ENCODE measurements at regions not wholly inside any gene's neighbourhood (a gene's known extent, or its start where the extent isn't known, plus 50 kb on each side); places are given as distances from the start of the nearest gene placed in this dataset.

DNA sequence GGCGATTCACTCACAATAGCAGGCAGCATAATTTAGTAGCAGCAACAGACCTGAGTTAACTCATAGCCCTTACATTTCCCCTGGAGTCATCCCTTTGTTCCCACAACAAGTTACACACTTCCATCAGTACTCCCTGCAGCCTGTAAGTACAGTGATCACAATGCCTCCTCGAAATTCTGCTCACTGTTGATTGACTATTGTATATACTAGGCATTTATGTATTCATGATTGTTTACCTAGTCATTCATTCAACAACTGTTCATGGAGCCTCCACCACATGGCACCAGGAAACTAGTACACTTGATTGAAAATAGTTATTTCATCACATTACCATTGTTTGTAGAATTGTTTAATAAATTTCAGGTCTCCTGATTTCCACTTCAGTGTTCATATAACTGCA lies 71.4 kb upstream of the P3H2 start:
- Histone ChIP-seq H3K4me2 (ENCODE audit: control insufficient read depth, insufficient read depth) (no peak overlapping the region), H3K27ac (ENCODE audit: control insufficient read depth, insufficient read depth) (no peak overlapping the region), H3K4me1 (ENCODE audit: control insufficient read depth, insufficient read depth, low read length) (no peaks in the 10 kb centered on the region), H3K4me3 (no peak overlapping the region), H4K20me1 (ENCODE audit: control insufficient read depth, insufficient read depth) (no peaks in the 10 kb centered on the region), H3K36me3 (ENCODE audit: control insufficient read depth in 2 of 2, insufficient read depth in 2 of 2, low read length in 1 of 2) (no peaks in the 10 kb centered on the region), H3K9ac (ENCODE audit: control insufficient read depth, insufficient read depth, low read length) (no peak overlapping the region), H3K79me2 (ENCODE audit: control insufficient read depth, insufficient read depth, low read length) (no peaks in the 10 kb centered on the region), H3K27me3 (replicated peaks in 1 of 2; ENCODE audit: control insufficient read depth in 2 of 2, insufficient read depth in 2 of 2, low read length in 1 of 2) (no peaks in the 10 kb centered on the region), H3K9me3 (replicated peaks; ENCODE audit: control insufficient read depth, insufficient read depth, low read length) (no peaks in the 10 kb centered on the region), H2AFZ (ENCODE audit: control insufficient read depth, low read depth, low read length) (no peak overlapping the region)
- FAIRE-seq (no peak), ATAC-seq (no peak), DNase-seq (ENCODE audit: low read depth, low spot score) (no peak)
- RAD21 ChIA-PET (ENCODE audit: unreplicated experiment) = interaction anchor here (1.2 kb wide), 1 partner anchor 7 kb away, joined by 4 read pairs; no protein-coding TSS in a partner anchor
- CTCF ChIA-PET = interaction anchor here (1.1 kb wide), 1 partner anchor 17 kb away, joined by 3 read pairs; no protein-coding TSS in a partner anchor
- TF ChIP-seq BACH1 (IDR thresholded peaks at IDR 0.05; ENCODE audit: borderline replicate concordance) (no peak), KLF5 (IDR thresholded peaks at IDR 0.05; ENCODE audit: partially characterized antibody) (no peak), ZBTB4 (CRISPR knock-in tag; IDR thresholded peaks at IDR 0.05) (no peak), GATAD2B (conservative IDR thresholded peaks at IDR 0.05; ENCODE audit: low read depth) (no peak), SUPT20H (IDR thresholded peaks at IDR 0.05; ENCODE audit: borderline replicate concordance, control insufficient read depth, low read depth, low read length) (no peak), HDGF (IDR thresholded peaks at IDR 0.05) (no peak), SP1 (IDR thresholded peaks at IDR 0.05; ENCODE audit: low read depth, low read length) (no peak), CHD4 (IDR thresholded peaks at IDR 0.05) (no peak), ZNF24 (IDR thresholded peaks at IDR 0.05) (no peak), BMI1 (IDR thresholded peaks at IDR 0.05; ENCODE audit: borderline replicate concordance) (no peak), ZBED1 (IDR thresholded peaks at IDR 0.05; ENCODE audit: borderline replicate concordance) (no peak), TCF7 (IDR thresholded peaks at IDR 0.05; ENCODE audit: borderline replicate concordance) (no peak), GABPA (IDR thresholded peaks at IDR 0.05; ENCODE audit: low read depth) (no peak), PAX8 (IDR thresholded peaks at IDR 0.05) (no peak), ETV6 (conservative IDR thresholded peaks at IDR 0.05 in 1 of 2, IDR thresholded peaks at IDR 0.05 in 1 of 2; ENCODE audit: borderline replicate concordance in 1 of 2, low read depth in 1 of 2) (no peak), CREM (IDR thresholded peaks at IDR 0.05; ENCODE audit: low read depth) (no peak), NFYA (IDR thresholded peaks at IDR 0.05; ENCODE audit: borderline replicate concordance, low read depth, low read length) (no peak), NBN (IDR thresholded peaks at IDR 0.05) (no peak)
- TF ChIP-seq, protein P1, sequence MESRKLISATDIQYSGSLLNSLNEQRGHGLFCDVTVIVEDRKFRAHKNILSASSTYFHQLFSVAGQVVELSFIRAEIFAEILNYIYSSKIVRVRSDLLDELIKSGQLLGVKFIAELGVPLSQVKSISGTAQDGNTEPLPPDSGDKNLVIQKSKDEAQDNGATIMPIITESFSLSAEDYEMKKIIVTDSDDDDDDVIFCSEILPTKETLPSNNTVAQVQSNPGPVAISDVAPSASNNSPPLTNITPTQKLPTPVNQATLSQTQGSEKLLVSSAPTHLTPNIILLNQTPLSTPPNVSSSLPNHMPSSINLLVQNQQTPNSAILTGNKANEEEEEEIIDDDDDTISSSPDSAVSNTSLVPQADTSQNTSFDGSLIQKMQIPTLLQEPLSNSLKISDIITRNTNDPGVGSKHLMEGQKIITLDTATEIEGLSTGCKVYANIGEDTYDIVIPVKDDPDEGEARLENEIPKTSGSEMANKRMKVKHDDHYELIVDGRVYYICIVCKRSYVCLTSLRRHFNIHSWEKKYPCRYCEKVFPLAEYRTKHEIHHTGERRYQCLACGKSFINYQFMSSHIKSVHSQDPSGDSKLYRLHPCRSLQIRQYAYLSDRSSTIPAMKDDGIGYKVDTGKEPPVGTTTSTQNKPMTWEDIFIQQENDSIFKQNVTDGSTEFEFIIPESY (IDR thresholded peaks at IDR 0.05) = no peak
- BruUV-seq (replicated peaks) = no TSS peak
- intact Hi-C loops (cut with micrococcal nuclease; ENCODE audit: unreplicated experiment) (no loop called here), in situ Hi-C loops (cut with MboI) (no loop called here)
- SMC1A ChIA-PET (ENCODE audit: uncharacterized antibody, unreplicated experiment) = interaction anchor here (1.2 kb wide), 1 partner anchor 9 kb away, joined by 4 read pairs; no protein-coding TSS in a partner anchor
- POLR2A ChIA-PET = interaction anchor here (1.0 kb wide), 1 partner anchor 9 kb away, joined by 3 read pairs; no protein-coding TSS in a partner anchor
- WGBS (ENCODE audit: insufficient coverage, insufficient replicate concordance, low lambda C conversion rate, missing lambda C conversion rate) = 0% methylated on average over 2 of the region's 2 CpGs

Data from GM12878 (cell line).